PC-9 (cell line): ENCODE measurements at regions not wholly inside any gene's neighbourhood (a gene's known extent, or its start where the extent isn't known, plus 50 kb on each side); places are given as distances from the start of the nearest gene placed in this dataset.

Source experiments
- BruUV-seq: library from RNA; stranded (reverse); fragments of 400-500 nt; replicated peaks from 2 replicates; lab custom pipeline; 2021; lab: Mats Ljungman, UMichigan
- CTCF ChIA-PET: fragments of 300-600 bp; sonication (Branson Sonifier 250); formaldehyde crosslinking; loops from one replicate; lab custom pipeline; 2022; ENCODE audit warnings: antibody characterized with exemption; lab: Charles Lee
- POLR2A ChIA-PET: fragments of 300-600 bp; sonication (Branson Sonifier 250); formaldehyde crosslinking; loops from one replicate; lab custom pipeline; 2022; ENCODE audit warnings: antibody characterized with exemption; ENCODE audit not compliant: unreplicated experiment; lab: Charles Lee
- DNase-seq, 2 experiments: peaks; one replicate each; pipeline versions ENCODE4 v3.0.0 to v3.0.0-alpha.2; 2015 to 2022; ENCODE audit warnings: mixed read lengths in 1 of 2
- H2AFZ ChIP-seq: fragments of 200-600 bp; sonication (generic); 2 replicates; pipeline ENCODE4 v1.8.1; 2017; ENCODE audit warnings: antibody characterized with exemption
- H3F3A ChIP-seq: fragments of 200-600 bp; sonication (generic); 2 replicates; pipeline ENCODE4 v1.8.1; 2017; ENCODE audit warnings: antibody characterized with exemption, mild to moderate bottlenecking, low read depth; ENCODE audit not compliant: insufficient read depth
- H3K27ac ChIP-seq: fragments of 200-600 bp; sonication (generic); 2 replicates; pipeline ENCODE4 v1.6.1; 2016; ENCODE audit warnings: mixed run types
- H3K27me3 ChIP-seq: fragments of 200-600 bp; sonication (generic); 2 replicates; pipeline ENCODE4 v1.6.1; 2016; ENCODE audit warnings: low read depth, mixed run types; ENCODE audit not compliant: insufficient read depth
- H3K36me3 ChIP-seq: fragments of 200-600 bp; sonication (generic); 2 replicates; pipeline ENCODE4 v1.6.1; 2016; ENCODE audit warnings: low read depth, mixed run types
- H3K4me1 ChIP-seq: fragments of 200-600 bp; sonication (generic); replicated peaks from 2 replicates; pipeline ENCODE4 v1.6.1; 2016; ENCODE audit warnings: mixed run types; ENCODE audit not compliant: insufficient read depth
- H3K4me2 ChIP-seq: fragments of 200-600 bp; sonication (generic); 2 replicates; pipeline ENCODE4 v1.6.1; 2017; ENCODE audit warnings: mixed run types
- H3K4me3 ChIP-seq: fragments of 200-600 bp; sonication (generic); 2 replicates; pipeline ENCODE4 v1.6.1; 2016; ENCODE audit warnings: mixed run types
- H3K79me2 ChIP-seq: fragments of 200-600 bp; sonication (generic); 2 replicates; pipeline ENCODE4 v1.6.1; 2017; ENCODE audit warnings: low read depth, mixed run types
- H3K9me2 ChIP-seq: fragments of 200-600 bp; sonication (generic); 2 replicates; pipeline ENCODE4 v1.8.1; 2017; ENCODE audit warnings: mild to moderate bottlenecking; ENCODE audit not compliant: insufficient read depth
- H3K9me3 ChIP-seq: fragments of 200-600 bp; sonication (generic); 2 replicates; pipeline ENCODE4 v1.8.1; 2016; ENCODE audit warnings: low read depth; ENCODE audit not compliant: insufficient read depth
- H4K20me1 ChIP-seq: fragments of 200-600 bp; sonication (generic); 2 replicates; pipeline ENCODE4 v1.8.1; 2017; ENCODE audit not compliant: insufficient read depth
- EZH2 ChIP-seq: fragments of 200-600 bp; sonication (generic); IDR thresholded peaks from 2 replicates; pipeline ENCODE4 v1.8.0; 2017; ENCODE audit warnings: antibody characterized with exemption, low read depth
- intact Hi-C: fragments of 100-400 bp; cut with micrococcal nuclease; formaldehyde crosslinking; loops from one replicate; pipeline ENCODE4 v1.10.0; 2022; ENCODE audit not compliant: unreplicated experiment
- TF ChIP-seq, protein P1 (sequence below): fragments of 200-600 bp; sonication (generic); conservative IDR thresholded peaks from 2 replicates; pipeline ENCODE4 v1.6.1; 2017; ENCODE audit warnings: mixed run types, antibody characterized with exemption, mild to moderate bottlenecking, moderate library complexity

DNA sequence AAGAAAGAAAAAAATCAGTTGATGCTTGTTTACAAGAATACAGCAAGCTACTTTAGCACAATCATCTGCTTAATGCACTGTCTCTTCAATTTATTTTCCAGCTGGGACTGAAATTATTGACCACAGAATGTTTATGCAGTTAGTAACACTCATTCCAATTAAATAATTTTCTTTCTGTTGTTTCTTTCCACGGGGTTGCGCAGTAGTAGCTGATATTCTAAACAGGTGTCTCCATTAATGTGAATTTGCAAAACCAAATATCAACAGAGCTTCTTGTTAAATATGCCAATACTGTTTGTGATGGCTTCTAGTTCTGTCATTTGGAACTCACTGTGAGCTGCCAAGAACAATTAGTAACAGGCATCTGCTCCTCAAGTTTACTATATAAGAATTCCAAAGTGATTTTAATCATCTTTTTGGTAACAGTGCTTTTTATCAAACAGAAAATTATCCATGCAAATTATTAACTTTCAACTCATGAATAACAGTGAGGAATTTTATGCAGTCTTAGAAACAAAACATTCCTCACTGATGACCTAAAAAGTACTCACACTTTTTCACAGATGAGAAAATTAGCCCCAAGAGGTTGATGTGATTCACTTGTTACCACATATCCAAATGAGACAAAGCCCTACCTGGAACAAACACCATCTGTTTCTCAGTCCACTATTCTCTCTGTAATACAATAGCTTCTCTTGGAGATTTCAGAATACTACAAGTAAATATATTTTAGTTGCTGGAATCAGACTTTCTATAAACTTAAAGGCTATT, 567.6 kb upstream of the RGMB start:
- Histone ChIP-seq H2AFZ (no peak overlapping the region), H3K27ac (no peak overlapping the region), H3K79me2 (no peaks in the 10 kb centered on the region), H3K4me3 (no peak overlapping the region), H3K9me3 (no peaks in the 10 kb centered on the region), H3K4me2 (no peak overlapping the region), H3K27me3 (no peaks in the 10 kb centered on the region), H3K9me2 (no peaks in the 10 kb centered on the region), H3K4me1 (no peaks in the 10 kb centered on the region), H3K36me3 (no peaks in the 10 kb centered on the region), H3F3A (no peaks in the 10 kb centered on the region), H4K20me1 (no peaks in the 10 kb centered on the region)
- no peak for DNase-seq
- POLR2A ChIA-PET: interaction anchor here (0.6 kb wide), 1 partner anchor 243 kb away, joined by 3 read pairs; no protein-coding TSS in a partner anchor
- BruUV-seq: no TSS peak
- intact Hi-C loops: no loop called here
- TF ChIP-seq, protein P1, sequence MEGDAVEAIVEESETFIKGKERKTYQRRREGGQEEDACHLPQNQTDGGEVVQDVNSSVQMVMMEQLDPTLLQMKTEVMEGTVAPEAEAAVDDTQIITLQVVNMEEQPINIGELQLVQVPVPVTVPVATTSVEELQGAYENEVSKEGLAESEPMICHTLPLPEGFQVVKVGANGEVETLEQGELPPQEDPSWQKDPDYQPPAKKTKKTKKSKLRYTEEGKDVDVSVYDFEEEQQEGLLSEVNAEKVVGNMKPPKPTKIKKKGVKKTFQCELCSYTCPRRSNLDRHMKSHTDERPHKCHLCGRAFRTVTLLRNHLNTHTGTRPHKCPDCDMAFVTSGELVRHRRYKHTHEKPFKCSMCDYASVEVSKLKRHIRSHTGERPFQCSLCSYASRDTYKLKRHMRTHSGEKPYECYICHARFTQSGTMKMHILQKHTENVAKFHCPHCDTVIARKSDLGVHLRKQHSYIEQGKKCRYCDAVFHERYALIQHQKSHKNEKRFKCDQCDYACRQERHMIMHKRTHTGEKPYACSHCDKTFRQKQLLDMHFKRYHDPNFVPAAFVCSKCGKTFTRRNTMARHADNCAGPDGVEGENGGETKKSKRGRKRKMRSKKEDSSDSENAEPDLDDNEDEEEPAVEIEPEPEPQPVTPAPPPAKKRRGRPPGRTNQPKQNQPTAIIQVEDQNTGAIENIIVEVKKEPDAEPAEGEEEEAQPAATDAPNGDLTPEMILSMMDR: no peak
- TF ChIP-seq EZH2: no peak
- CTCF ChIA-PET: no interaction called here

DNA sequence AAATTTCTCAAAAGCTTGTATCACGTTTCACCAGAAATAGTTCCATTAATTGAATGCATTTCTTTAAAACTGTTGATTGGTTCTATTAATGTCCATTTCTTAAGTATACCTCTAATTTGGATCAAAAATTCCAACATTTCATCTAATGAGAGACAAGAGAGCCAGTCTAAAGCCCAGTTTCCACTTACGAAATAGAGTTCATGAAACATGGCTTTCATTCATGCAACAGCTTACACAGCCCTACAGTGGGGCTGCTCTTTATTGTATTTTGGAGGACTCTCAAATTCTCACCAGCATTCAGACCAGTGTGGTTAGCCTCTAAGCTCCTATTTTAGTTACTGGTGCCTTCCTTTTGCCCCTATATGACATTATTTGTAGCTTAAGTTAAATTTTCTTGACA, 566.9 kb upstream of the RGMB start:
- DNase-seq: no peak
- H3K4me1 ChIP-seq: no peaks in the 10 kb centered on the region
- POLR2A ChIA-PET: no interaction called here
- H2AFZ ChIP-seq: no peak overlapping the region
- CTCF ChIA-PET: no interaction called here
- H3K27ac ChIP-seq: no peak overlapping the region
- intact Hi-C loops: no loop called here
- H3K79me2 ChIP-seq: no peaks in the 10 kb centered on the region
- H3K4me2 ChIP-seq: no peak overlapping the region
- no peaks in the 10 kb centered on the region for H3K9me2 ChIP-seq
- BruUV-seq: no TSS peak
- no peaks in the 10 kb centered on the region for H3K36me3 ChIP-seq
- no peak overlapping the region for H3K4me3 ChIP-seq
- no peaks in the 10 kb centered on the region for H3K9me3 ChIP-seq
- no peaks in the 10 kb centered on the region for H3F3A ChIP-seq
- TF ChIP-seq, protein P1: no peak
- no peak for TF ChIP-seq EZH2
- no peaks in the 10 kb centered on the region for H4K20me1 ChIP-seq
- H3K27me3 ChIP-seq: no peaks in the 10 kb centered on the region

DNA sequence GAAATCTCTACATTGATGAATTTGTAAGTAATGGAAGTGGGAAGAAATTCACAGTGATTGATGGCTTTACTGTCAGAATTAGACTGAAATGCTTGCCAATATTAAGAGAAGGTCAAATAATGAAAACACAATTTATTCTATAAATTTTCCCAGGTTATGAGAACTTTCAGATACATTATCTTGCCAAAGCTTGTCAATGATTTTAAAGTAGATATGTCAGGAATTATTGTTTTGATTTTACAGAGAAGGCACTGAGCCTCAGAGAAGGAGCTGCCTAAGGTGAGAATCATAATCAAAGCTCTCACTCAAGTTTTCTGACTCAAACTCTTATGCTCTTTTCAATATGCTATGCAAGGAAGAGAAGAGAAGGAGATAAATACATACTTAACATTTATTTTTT, 564.0 kb upstream of the RGMB start:
- H3K9me3 ChIP-seq: no peaks in the 10 kb centered on the region
- DNase-seq: no peak
- POLR2A ChIA-PET: no interaction called here
- no TSS peak for BruUV-seq
- H3K4me2 ChIP-seq: no peak overlapping the region
- no peaks in the 10 kb centered on the region for H3K36me3 ChIP-seq
- intact Hi-C loops: no loop called here
- H3K4me3 ChIP-seq: no peak overlapping the region
- no peaks in the 10 kb centered on the region for H4K20me1 ChIP-seq
- no peaks in the 10 kb centered on the region for H3K9me2 ChIP-seq
- no peaks in the 10 kb centered on the region for H3K79me2 ChIP-seq
- no peaks in the 10 kb centered on the region for H3F3A ChIP-seq
- TF ChIP-seq EZH2: no peak
- TF ChIP-seq, protein P1: no peak
- H2AFZ ChIP-seq: no peak overlapping the region
- no peak overlapping the region for H3K27ac ChIP-seq
- H3K27me3 ChIP-seq: no peaks in the 10 kb centered on the region
- no peaks in the 10 kb centered on the region for H3K4me1 ChIP-seq
- CTCF ChIA-PET: no interaction called here
